ENCODE measurements at regions not wholly inside any gene's neighbourhood (a gene's known extent, or its start where the extent isn't known, plus 50 kb on each side); places are given as distances from the start of the nearest gene placed in this dataset.

DNA sequence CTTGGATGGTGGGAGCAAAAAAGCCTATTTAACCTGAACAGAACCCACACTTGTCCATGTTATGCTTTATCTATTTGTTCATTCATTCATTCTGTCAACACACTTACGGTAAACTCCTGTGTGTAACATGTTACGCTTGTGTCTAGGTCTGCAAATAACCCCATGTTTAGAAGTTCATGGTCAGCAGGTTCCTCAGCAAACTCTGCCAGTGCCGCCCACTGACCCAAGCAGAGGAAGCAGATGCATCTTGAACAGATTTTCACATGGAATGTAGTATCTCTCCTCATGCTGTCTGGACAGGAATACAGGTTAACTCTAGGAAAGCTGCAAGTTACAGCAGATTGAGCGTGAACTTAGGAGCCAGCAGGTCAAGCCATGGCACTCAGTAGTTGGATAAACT is 213.7 kb upstream of the COPS8 start:
- TF ChIP-seq, protein P1, sequence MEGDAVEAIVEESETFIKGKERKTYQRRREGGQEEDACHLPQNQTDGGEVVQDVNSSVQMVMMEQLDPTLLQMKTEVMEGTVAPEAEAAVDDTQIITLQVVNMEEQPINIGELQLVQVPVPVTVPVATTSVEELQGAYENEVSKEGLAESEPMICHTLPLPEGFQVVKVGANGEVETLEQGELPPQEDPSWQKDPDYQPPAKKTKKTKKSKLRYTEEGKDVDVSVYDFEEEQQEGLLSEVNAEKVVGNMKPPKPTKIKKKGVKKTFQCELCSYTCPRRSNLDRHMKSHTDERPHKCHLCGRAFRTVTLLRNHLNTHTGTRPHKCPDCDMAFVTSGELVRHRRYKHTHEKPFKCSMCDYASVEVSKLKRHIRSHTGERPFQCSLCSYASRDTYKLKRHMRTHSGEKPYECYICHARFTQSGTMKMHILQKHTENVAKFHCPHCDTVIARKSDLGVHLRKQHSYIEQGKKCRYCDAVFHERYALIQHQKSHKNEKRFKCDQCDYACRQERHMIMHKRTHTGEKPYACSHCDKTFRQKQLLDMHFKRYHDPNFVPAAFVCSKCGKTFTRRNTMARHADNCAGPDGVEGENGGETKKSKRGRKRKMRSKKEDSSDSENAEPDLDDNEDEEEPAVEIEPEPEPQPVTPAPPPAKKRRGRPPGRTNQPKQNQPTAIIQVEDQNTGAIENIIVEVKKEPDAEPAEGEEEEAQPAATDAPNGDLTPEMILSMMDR (IDR thresholded peaks at IDR 0.05), result no peak
- no peak for TF ChIP-seq POLR2A (IDR thresholded peaks at IDR 0.05)
